T-helper 1 cell treated with Interleukin-12 subunit alpha and Interleukin-12 subunit beta and Interleukin-4 antibody, amounts not matched to agents 30 μg/mL and 1 μg/mL, for 36 hours (primary cell): ENCODE measurements at regions not wholly inside any gene's neighbourhood (a gene's known extent, or its start where the extent isn't known, plus 50 kb on each side); places are given as distances from the start of the nearest gene placed in this dataset.
"Not testable (repeated sequence)": the region's sequence is repeated elsewhere in the genome, so short reads cannot be mapped to it uniquely, and the experiment has no call there.

Source experiments
- H3K27ac Mint-ChIP-seq: one replicate; pipeline ENCODE4 v1.8.0; 2021; ENCODE audit warnings: mild to moderate bottlenecking, mixed read lengths
- H3K27me3 Mint-ChIP-seq: one replicate; pipeline ENCODE4 v1.8.0; 2021; ENCODE audit warnings: low read depth, mixed read lengths
- H3K36me3 Mint-ChIP-seq: one replicate; pipeline ENCODE4 v1.8.0; 2021; ENCODE audit warnings: low read depth, mixed read lengths
- H3K4me1 Mint-ChIP-seq: one replicate; pipeline ENCODE4 v1.8.0; 2021; ENCODE audit warnings: low read depth, mixed read lengths
- H3K4me3 Mint-ChIP-seq: one replicate; pipeline ENCODE4 v1.8.0; 2021; ENCODE audit warnings: mild to moderate bottlenecking, moderate library complexity, mixed read lengths
- H3K9me3 Mint-ChIP-seq: one replicate; pipeline ENCODE4 v1.8.0; 2021; ENCODE audit warnings: mixed read lengths

GRCh38 chr13:50420718-50421472 is 405.7 kb downstream of the KCNRG start:
- Mint-ChIP-seq H3K4me1 (no peaks in the 10 kb centered on the region), H3K36me3 (no peaks in the 10 kb centered on the region), H3K27me3 (no peaks in the 10 kb centered on the region), H3K9me3 (no peaks in the 10 kb centered on the region), H3K4me3 (no peak overlapping the region), H3K27ac (no peak overlapping the region)

DNA sequence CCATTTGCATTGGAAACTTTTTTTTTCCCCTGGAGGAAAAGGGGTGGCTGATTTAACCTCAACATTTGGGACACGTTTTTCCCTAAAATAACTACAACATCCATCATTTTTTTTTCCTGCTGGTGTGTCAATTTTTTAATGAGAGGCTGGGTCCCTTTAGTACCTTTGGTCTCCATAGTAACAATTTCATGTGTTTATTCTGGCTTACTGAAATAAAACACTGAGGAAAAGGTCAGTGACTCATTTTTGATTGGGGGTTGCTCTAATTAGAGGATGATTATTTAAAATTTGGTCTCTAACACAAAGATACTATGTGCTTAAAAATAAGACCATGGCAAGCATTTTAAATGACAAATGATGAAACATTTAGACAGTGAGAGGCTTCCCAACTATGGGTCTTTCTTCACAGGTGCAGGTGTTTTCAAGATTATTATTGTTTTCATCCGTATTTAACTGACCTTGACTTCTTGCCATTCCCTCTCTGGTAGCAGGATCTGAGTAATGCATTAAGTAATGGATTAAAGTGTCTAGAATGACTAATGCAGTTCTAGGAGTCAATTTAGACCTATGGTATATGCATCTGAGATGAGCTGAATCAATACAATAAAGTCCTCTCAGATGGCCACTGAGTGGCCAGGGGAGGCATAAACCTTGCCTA is 406.4 kb downstream of the KCNRG start:
- no peaks in the 10 kb centered on the region for H3K4me1 Mint-ChIP-seq
- H3K27ac Mint-ChIP-seq = no peak overlapping the region
- no peaks in the 10 kb centered on the region for H3K27me3 Mint-ChIP-seq
- H3K4me3 Mint-ChIP-seq = no peak overlapping the region
- H3K36me3 Mint-ChIP-seq = no peaks in the 10 kb centered on the region
- H3K9me3 Mint-ChIP-seq = no peaks in the 10 kb centered on the region

GRCh38 chr13:50422181-50423148 is 407.2 kb downstream of the KCNRG start:
- Mint-ChIP-seq H3K36me3 (no peaks in the 10 kb centered on the region), H3K27me3 (no peaks in the 10 kb centered on the region), H3K9me3 (no peaks in the 10 kb centered on the region), H3K4me3 (no peak overlapping the region), H3K4me1 (no peaks in the 10 kb centered on the region), H3K27ac (no peak overlapping the region)

- Mint-ChIP-seq H3K4me3 (no peak overlapping the region), H3K36me3 (no peaks in the 10 kb centered on the region), H3K27me3 (no peaks in the 10 kb centered on the region), H3K27ac (no peak overlapping the region), H3K4me1 (peaks cover 7% of the 10 kb centered on the region), H3K9me3 (no peaks in the 10 kb centered on the region)
Observed at GRCh38 chr13:50424993-50425392, 409.7 kb downstream of the KCNRG start.

GRCh38 chr13:50425772-50426171 is 410.5 kb downstream of the KCNRG start:
- H3K4me1 Mint-ChIP-seq = peaks cover 7% of the 10 kb centered on the region
- H3K9me3 Mint-ChIP-seq = no peaks in the 10 kb centered on the region
- H3K27me3 Mint-ChIP-seq = no peaks in the 10 kb centered on the region
- H3K4me3 Mint-ChIP-seq = no peak overlapping the region
- no peak overlapping the region for H3K27ac Mint-ChIP-seq
- H3K36me3 Mint-ChIP-seq = no peaks in the 10 kb centered on the region

DNA sequence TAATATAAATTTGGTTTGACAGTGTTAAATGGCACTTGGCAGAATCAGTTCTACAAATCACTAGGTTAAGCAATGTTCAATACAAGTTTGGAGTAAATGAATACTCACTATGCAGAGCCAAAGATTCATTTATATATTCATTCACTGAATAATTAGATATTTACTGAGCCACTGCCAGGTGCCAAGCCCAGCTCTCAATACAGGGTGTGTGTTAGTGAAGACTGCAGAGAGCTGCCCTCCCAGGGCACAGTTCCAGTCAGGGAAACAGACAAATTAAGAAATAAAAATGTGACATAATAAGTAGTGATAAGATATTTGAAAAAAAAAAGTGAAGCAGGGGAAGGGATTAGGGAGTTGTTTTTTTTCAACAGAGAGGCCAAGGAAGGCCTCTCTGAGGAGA is 411.7 kb downstream of the KCNRG start:
- Mint-ChIP-seq H3K9me3 (no peaks in the 10 kb centered on the region), H3K4me3 (no peak overlapping the region), H3K36me3 (no peaks in the 10 kb centered on the region), H3K4me1 (peaks cover 7% of the 10 kb centered on the region), H3K27me3 (no peaks in the 10 kb centered on the region), H3K27ac (no peak overlapping the region)

DNA sequence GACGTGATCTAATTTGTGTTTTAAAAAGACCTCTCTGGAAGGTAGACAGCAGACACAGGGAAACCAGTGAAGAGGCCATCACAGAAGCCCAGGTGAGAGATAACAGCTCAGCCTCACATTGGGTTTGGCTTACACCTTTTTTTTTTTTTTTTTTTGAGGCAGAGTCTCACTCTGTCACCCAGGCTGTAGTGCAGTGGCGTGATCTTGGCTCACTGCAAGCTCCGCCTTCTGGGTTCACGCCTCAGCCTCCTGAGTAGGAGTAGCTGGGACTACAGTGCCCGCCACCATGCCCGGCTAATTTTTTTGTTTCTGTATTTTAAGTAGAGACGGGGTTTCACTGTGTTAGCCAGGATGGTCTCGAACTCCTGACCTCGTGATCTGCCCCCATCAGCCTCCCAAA is 412.3 kb downstream of the KCNRG start:
- H3K4me1 Mint-ChIP-seq, H3K27me3 Mint-ChIP-seq, H3K36me3 Mint-ChIP-seq, H3K27ac Mint-ChIP-seq, H3K9me3 Mint-ChIP-seq, H3K4me3 Mint-ChIP-seq: not testable (repeated sequence)

GRCh38 chr13:50428183-50428877 is 413.1 kb downstream of the KCNRG start:
- H3K4me3 Mint-ChIP-seq = no peak overlapping the region
- no peaks in the 10 kb centered on the region for H3K9me3 Mint-ChIP-seq
- H3K36me3 Mint-ChIP-seq = no peaks in the 10 kb centered on the region
- H3K4me1 Mint-ChIP-seq = peaks cover 7% of the 10 kb centered on the region
- no peak overlapping the region for H3K27ac Mint-ChIP-seq
- no peaks in the 10 kb centered on the region for H3K27me3 Mint-ChIP-seq

DNA sequence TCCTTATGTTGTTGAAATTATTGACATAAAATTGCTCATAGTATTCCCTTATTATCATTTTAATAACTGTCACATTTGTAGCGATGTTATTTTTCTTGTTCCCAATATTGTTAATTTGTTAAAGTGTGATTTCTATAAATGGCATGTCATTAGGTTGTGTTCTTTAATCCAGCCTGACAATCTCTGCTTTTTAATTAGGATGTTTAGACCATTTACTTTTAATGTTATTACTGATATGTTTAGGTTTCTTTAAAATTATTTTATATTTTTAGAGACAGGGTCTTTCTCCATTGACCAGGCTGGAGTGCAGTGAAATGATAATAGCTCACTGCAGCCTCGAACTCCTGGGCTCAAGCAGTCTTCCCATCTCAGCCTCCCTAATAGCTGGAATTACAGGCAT is 408.5 kb downstream of the DLEU7 start:
- no peaks in the 10 kb centered on the region for H3K27me3 Mint-ChIP-seq
- H3K27ac Mint-ChIP-seq = no peak overlapping the region

DNA sequence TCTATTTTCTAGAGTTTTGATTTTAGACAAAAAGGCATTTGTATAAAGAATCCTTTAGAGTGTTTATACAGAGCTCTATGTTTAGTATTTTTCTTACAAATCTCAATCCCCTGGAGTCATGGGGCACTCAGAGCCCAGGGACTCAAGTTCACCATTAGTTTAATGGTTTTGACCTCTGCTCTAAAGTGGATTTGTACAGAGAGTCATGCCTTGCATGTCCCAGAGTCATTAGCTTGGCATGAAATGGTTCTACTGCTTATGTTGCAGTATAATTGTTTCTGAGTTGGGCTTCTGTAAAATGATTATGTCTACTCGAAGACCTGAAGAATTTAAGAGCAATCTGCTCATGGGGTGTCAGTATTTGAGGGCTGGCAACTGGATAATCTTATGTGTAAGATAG is 406.2 kb downstream of the DLEU7 start:
- Mint-ChIP-seq H3K4me1 (no peaks in the 10 kb centered on the region), H3K9me3 (peaks cover 5% of the 10 kb centered on the region), H3K36me3 (no peaks in the 10 kb centered on the region), H3K27me3 (no peaks in the 10 kb centered on the region), H3K27ac (no peak overlapping the region), H3K4me3 (no peak overlapping the region)

More for the DNA sequence above, 408.5 kb downstream of the DLEU7 start:
- H3K4me1 Mint-ChIP-seq = no peaks in the 10 kb centered on the region
- H3K9me3 Mint-ChIP-seq = peaks cover 5% of the 10 kb centered on the region
- H3K4me3 Mint-ChIP-seq = no peak overlapping the region
- no peaks in the 10 kb centered on the region for H3K36me3 Mint-ChIP-seq

GRCh38 chr13:50438351-50438750 is 405.1 kb downstream of the DLEU7 start:
- H3K27ac Mint-ChIP-seq = no peak overlapping the region
- peaks cover under 1% of the 10 kb centered on the region for H3K27me3 Mint-ChIP-seq
- no peaks in the 10 kb centered on the region for H3K4me1 Mint-ChIP-seq
- no peaks in the 10 kb centered on the region for H3K36me3 Mint-ChIP-seq
- H3K4me3 Mint-ChIP-seq = no peak overlapping the region
- peaks cover 5% of the 10 kb centered on the region for H3K9me3 Mint-ChIP-seq

GRCh38 chr13:50441130-50441529 is 402.4 kb downstream of the DLEU7 start:
- no peaks in the 10 kb centered on the region for H3K9me3 Mint-ChIP-seq
- no peak overlapping the region for H3K4me3 Mint-ChIP-seq
- H3K27me3 Mint-ChIP-seq = peaks cover 16% of the 10 kb centered on the region
- no peaks in the 10 kb centered on the region for H3K36me3 Mint-ChIP-seq
- H3K27ac Mint-ChIP-seq = no peak overlapping the region
- H3K4me1 Mint-ChIP-seq = no peaks in the 10 kb centered on the region

GRCh38 chr13:50444726-50445125 is 398.8 kb downstream of the DLEU7 start:
- H3K9me3 Mint-ChIP-seq = no peaks in the 10 kb centered on the region

GRCh38 chr13:50446611-50447010 is 396.9 kb downstream of the DLEU7 start:
- H3K4me3 Mint-ChIP-seq = no peak overlapping the region
- H3K4me1 Mint-ChIP-seq = no peaks in the 10 kb centered on the region
- no peak overlapping the region for H3K27ac Mint-ChIP-seq
- no peaks in the 10 kb centered on the region for H3K9me3 Mint-ChIP-seq
- H3K36me3 Mint-ChIP-seq = no peaks in the 10 kb centered on the region
- H3K27me3 Mint-ChIP-seq = peaks cover 17% of the 10 kb centered on the region

More at GRCh38 chr13:50444726-50445125, 398.8 kb downstream of the DLEU7 start:
- Mint-ChIP-seq H3K36me3 (no peaks in the 10 kb centered on the region), H3K4me1 (no peaks in the 10 kb centered on the region), H3K27ac (no peak overlapping the region), H3K4me3 (no peak overlapping the region), H3K27me3 (peaks cover 17% of the 10 kb centered on the region)
